Breast epithelium (tissue), 4 donors: ENCODE measurements at regions not wholly inside any gene's neighbourhood (a gene's known extent, or its start where the extent isn't known, plus 50 kb on each side); places are given as distances from the start of the nearest gene placed in this dataset.
"Not testable (repeated sequence)": the region's sequence is repeated elsewhere in the genome, so short reads cannot be mapped to it uniquely, and the experiment has no call there.

Source experiments
- DNase-seq, 2 donors: peaks; one replicate each; pipeline ENCODE4 v3.0.0-alpha.2; 2019; ENCODE audit warnings: low spot score in 2 of 2
- H3K27ac ChIP-seq, 2 donors: fragments of 200-600 bp; sonication (generic) in 1 of 2; one replicate each; pipeline ENCODE4 v1.5.1; 2016 to 2019; ENCODE audit warnings: mild to moderate bottlenecking in 1 of 2
- H3K27me3 ChIP-seq, 2 donors: fragments of 200-600 bp; sonication (generic) in 1 of 2; one replicate each; pipeline versions ENCODE4 v1.5.1 to v1.6.0; 2017 to 2019; ENCODE audit warnings: control low read depth in 1 of 2, mild to moderate bottlenecking in 1 of 2
- H3K36me3 ChIP-seq: fragments of 200-600 bp; one replicate; pipeline ENCODE4 v1.5.1; 2019
- H3K4me1 ChIP-seq, 2 donors: fragments of 200-600 bp; sonication (generic); one replicate each; pipeline ENCODE4 v1.5.1; 2016 to 2019; ENCODE audit warnings: control low read depth in 1 of 2
- H3K4me3 ChIP-seq, 3 donors: fragments of 200-600 bp; sonication (generic); 1 replicate in 2 of 3; 2 replicates in 1 of 3; pipeline ENCODE4 v1.5.1; 2016 to 2019; ENCODE audit warnings: mild to moderate bottlenecking in 3 of 3, moderate library complexity in 2 of 3
- H3K9me3 ChIP-seq, 2 donors: fragments of 200-600 bp; sonication (generic) in 1 of 2; one replicate each; pipeline ENCODE4 v1.5.1; 2016 to 2019; ENCODE audit warnings: control low read depth in 1 of 2
- POLR2A ChIP-seq: fragments of 450-650 bp; IDR thresholded peaks from one replicate; pipeline ENCODE4 v1.6.1; 2016; ENCODE audit warnings: antibody characterized with exemption, mild to moderate bottlenecking, moderate library complexity
- POLR2AphosphoS5 ChIP-seq, 3 donors: sonication (generic); formaldehyde crosslinking; IDR thresholded peaks; one replicate each; pipeline ENCODE4 v1.6.1; 2017; ENCODE audit warnings: antibody characterized with exemption in 3 of 3
- intact Hi-C: fragments of 100-400 bp; cut with DNase I; formaldehyde crosslinking; loops from one replicate; pipeline ENCODE4 v1.15.1; 2023; ENCODE audit warnings: low total_unique reads
- TF ChIP-seq, protein P1 (sequence below), 3 donors: fragments of 450-650 bp; IDR thresholded peaks; one replicate each; pipeline ENCODE4 v1.5.1; 2016 to 2017; ENCODE audit warnings: antibody characterized with exemption in 3 of 3, mild to moderate bottlenecking in 3 of 3, moderate library complexity in 3 of 3

DNA sequence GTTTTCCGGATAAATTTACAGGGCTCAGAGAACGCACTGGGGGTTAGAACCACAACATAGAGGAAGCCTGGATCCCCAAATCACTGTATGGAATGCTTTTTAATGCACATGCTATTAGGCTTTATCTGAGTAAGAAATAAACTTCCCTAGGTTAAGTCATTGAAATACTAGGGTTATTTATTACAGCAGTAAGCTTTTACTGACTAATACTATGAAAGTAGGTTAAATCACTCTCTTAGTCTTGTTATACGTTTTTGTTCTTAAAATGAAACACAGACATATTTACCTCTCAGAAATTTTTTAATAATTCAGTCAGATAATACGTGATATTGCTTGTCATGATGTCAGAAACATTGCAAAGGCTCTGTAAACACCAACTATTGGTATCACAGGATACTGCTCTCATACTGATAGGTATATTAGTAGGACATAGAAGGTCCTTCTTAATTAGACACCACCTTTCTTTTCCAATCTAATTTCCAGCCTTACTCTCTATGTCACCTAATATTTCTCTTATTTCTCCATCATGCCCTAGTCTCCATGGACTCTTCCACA, 162.7 kb upstream of the NYAP2 start:
- Histone ChIP-seq H3K9me3 (no peaks in the 10 kb centered on the region), H3K27ac (no peak overlapping the region), H3K4me3 (no peak overlapping the region), H3K4me1 (no peaks in the 10 kb centered on the region), H3K36me3 (no peaks in the 10 kb centered on the region), H3K27me3 (no peaks in the 10 kb centered on the region)
- intact Hi-C loops: no loop called here
- TF ChIP-seq, protein P1, sequence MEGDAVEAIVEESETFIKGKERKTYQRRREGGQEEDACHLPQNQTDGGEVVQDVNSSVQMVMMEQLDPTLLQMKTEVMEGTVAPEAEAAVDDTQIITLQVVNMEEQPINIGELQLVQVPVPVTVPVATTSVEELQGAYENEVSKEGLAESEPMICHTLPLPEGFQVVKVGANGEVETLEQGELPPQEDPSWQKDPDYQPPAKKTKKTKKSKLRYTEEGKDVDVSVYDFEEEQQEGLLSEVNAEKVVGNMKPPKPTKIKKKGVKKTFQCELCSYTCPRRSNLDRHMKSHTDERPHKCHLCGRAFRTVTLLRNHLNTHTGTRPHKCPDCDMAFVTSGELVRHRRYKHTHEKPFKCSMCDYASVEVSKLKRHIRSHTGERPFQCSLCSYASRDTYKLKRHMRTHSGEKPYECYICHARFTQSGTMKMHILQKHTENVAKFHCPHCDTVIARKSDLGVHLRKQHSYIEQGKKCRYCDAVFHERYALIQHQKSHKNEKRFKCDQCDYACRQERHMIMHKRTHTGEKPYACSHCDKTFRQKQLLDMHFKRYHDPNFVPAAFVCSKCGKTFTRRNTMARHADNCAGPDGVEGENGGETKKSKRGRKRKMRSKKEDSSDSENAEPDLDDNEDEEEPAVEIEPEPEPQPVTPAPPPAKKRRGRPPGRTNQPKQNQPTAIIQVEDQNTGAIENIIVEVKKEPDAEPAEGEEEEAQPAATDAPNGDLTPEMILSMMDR (IDR thresholded peaks at IDR 0.05): no peak
- TF ChIP-seq POLR2A (no peak), POLR2AphosphoS5 (IDR thresholded peaks at IDR 0.05) (no peak)
- no peak for DNase-seq

DNA sequence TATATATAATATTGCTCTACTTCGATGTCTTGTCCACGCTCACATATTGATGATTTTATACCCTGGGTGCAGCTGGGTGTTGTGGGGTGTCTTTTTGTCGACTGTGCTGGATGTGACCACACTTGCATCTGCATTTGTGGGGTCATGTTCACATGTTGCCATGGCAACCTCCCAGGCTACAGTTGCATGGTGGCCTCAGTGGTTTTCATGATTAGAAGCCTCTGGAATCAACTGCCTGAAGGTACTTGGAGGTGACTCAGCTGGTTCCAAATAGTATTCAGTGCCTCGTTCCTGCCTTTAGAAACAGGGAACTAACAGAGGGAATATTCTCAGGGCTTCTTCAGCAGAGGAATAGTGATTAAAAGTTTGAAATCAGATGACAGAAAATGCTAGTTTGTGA, 166.3 kb upstream of the NYAP2 start:
- intact Hi-C loops: no loop called here

DNA sequence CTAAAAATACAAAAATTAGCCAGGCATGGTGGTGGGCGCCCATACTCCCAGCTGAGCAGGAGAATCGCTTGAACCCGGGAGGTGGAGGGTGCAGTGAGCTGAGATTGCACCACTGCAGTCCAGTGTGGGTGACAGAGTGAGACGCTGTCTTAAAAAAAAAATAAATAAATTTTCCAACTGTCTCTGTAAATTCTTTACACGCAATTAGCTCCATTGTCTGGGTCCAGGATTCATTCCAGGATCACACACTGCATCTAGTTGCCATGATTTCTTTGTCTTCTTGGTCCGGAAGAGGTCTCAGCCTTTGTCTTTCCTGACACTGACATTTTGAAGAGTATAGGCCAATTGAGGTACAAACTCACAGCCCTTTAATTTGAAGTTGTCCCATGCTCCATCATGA, 167.6 kb upstream of the NYAP2 start:
- no peak for DNase-seq
- no peaks in the 10 kb centered on the region for H3K9me3 ChIP-seq
- H3K27me3 ChIP-seq: no peaks in the 10 kb centered on the region
- no peak overlapping the region for H3K4me3 ChIP-seq
- intact Hi-C loops: no loop called here
- TF ChIP-seq POLR2A: no peak
- TF ChIP-seq, protein P1 (IDR thresholded peaks at IDR 0.05): no peak
- TF ChIP-seq POLR2AphosphoS5 (IDR thresholded peaks at IDR 0.05): no peak
- no peaks in the 10 kb centered on the region for H3K4me1 ChIP-seq
- H3K27ac ChIP-seq: no peak overlapping the region
- no peaks in the 10 kb centered on the region for H3K36me3 ChIP-seq

More for the DNA sequence above, 166.3 kb upstream of the NYAP2 start:
- H3K27me3 ChIP-seq: no peaks in the 10 kb centered on the region
- no peak for DNase-seq
- TF ChIP-seq, protein P1 (IDR thresholded peaks at IDR 0.05): no peak
- no peak for TF ChIP-seq POLR2A
- TF ChIP-seq POLR2AphosphoS5 (IDR thresholded peaks at IDR 0.05): no peak
- no peaks in the 10 kb centered on the region for H3K36me3 ChIP-seq
- H3K4me3 ChIP-seq: no peak overlapping the region
- H3K4me1 ChIP-seq: no peaks in the 10 kb centered on the region
- no peak overlapping the region for H3K27ac ChIP-seq
- no peaks in the 10 kb centered on the region for H3K9me3 ChIP-seq

DNA sequence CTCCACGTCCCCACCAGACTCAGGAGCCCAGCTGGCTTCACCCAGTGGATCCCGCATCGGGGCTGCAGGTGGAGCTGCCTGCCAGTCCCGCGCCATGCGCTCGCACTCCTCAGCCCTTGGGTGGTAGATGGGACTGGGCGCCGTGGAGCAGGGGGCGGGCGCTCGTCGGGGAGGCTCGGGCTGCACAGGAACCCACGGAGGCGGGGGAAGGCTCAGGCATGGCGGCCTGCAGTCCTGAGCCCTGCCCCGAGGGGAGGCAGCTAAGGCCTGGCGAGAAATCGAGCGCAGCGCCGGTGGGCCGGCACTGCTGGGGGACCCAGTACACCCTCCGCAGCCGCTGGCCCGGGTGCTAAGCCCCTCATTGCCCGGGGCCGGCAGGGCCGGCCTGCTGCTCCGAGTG, 170.2 kb upstream of the NYAP2 start:
- H3K4me1 ChIP-seq, intact Hi-C loops, H3K4me3 ChIP-seq: not testable (repeated sequence)

DNA sequence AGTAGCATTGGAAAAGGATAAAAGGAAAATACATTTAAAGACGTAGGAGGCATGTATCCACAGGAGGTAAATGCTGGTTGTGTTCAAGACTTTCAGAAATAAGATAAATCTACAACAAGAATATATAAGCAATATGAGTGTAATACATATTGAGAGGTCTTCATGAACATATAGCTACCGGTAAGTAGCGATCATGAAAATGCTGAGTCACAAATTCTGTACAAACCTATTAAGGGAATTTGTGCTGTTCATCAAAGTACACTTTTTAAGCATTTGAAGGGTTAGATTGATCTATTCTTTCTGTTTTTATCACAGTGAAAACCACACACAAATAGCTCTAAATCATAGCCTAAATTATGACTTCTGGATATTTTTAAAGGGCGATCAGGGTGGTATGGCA, 173.1 kb upstream of the NYAP2 start:
- TF ChIP-seq, protein P1 (IDR thresholded peaks at IDR 0.05): no peak
- TF ChIP-seq POLR2AphosphoS5 (IDR thresholded peaks at IDR 0.05) (no peak), POLR2A (no peak)
- DNase-seq: no peak
- Histone ChIP-seq H3K27me3 (no peaks in the 10 kb centered on the region), H3K27ac (no peak overlapping the region), H3K4me3 (no peak overlapping the region), H3K4me1 (no peaks in the 10 kb centered on the region), H3K9me3 (no peaks in the 10 kb centered on the region), H3K36me3 (no peaks in the 10 kb centered on the region)
- intact Hi-C loops: no loop called here

More for the DNA sequence above, 170.2 kb upstream of the NYAP2 start:
- H3K9me3 ChIP-seq, H3K27me3 ChIP-seq, H3K27ac ChIP-seq, DNase-seq, H3K36me3 ChIP-seq: not testable (repeated sequence)

DNA sequence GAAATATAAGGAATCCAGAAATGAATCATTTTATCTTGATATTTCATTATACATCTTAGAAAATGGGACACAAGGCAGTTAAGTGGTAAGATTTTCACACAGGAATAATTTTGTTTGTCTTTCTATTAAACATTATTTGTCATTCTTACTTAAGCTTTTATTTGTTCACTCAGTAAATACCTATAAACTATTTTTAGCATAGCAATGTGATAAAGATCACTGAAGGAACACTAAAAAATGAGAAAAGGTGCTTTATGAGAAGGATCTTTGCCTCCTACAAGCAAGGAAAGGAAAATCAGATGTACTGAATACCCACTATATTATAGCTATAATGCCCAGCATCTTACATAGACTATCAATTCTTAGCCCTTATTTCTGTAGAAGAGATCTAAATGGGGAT, 176.2 kb upstream of the NYAP2 start:
- no peak for DNase-seq
- Histone ChIP-seq H3K36me3 (no peaks in the 10 kb centered on the region), H3K4me3 (no peak overlapping the region), H3K4me1 (no peaks in the 10 kb centered on the region), H3K27ac (no peak overlapping the region), H3K27me3 (no peaks in the 10 kb centered on the region), H3K9me3 (no peaks in the 10 kb centered on the region)
- intact Hi-C loops: no loop called here
- TF ChIP-seq, protein P1 (IDR thresholded peaks at IDR 0.05): no peak
- TF ChIP-seq POLR2AphosphoS5 (IDR thresholded peaks at IDR 0.05) (no peak), POLR2A (no peak)
